Medulla oblongata (tissue), 1 donor: ENCODE measurements at regions not wholly inside any gene's neighbourhood (a gene's known extent, or its start where the extent isn't known, plus 50 kb on each side); places are given as distances from the start of the nearest gene placed in this dataset.

Experiments used
- DNase-seq: peaks from one replicate; pipeline ENCODE4 v3.0.0-alpha.2; 2015; ENCODE audit errors: extremely low spot score

DNA sequence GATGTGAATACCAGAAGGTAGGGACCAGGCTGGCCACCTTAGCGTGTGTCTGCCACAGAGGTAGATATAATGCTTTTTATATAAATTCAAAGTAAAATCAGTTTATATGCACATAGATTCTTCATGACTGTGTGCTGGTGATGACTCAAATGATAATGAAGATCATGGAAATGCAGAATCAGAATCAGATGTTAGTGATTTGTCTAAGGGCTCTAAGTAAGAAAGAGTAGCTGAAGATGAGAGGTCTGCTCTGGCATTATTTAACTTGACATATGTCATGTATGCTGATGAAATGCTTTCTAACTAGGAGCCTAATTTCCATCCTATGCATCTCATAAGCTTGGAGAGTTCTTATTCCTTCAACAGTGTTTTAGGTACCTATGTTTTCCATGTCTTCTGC, 50.3 kb upstream of the DPH6 start:
- DNase-seq = no peak

DNA sequence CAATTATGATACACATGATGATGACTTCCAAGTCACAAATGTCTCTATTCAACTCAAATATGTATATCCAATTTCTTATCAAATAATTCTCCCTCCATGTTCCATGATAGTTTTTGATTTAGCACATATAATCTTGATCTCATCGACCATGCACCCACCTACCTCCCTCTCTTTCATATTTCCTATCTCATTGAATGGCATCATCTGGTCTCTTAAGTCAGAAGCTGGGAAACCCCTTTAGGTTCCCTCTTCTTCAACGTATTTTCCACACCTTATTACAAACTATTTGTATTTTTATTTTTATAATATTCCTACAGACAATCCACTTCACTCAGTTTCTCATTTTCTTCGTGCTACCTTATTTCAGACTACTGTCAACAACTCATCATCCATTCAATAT, 56.9 kb upstream of the DPH6 start:
- no peak for DNase-seq

DNA sequence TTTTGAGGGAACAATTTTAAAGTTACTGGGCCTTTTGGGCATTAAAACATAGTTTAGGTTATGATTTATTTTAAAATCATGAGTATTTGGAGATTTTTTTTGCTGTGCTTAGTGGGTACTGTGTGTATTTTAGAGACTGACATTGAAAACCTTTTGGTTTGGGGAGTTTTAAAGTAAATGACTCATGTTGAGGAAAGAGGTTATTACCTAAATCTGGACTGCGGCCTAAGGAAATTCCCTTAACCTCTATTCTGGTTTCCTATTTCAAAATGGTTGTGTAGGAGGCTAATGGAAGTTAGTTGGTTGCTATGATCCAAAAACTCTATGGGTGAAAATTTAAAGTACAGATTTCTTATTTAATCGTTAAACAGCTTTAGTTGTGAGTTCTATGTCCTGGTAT, 57.3 kb upstream of the DPH6 start:
- no peak for DNase-seq

DNA sequence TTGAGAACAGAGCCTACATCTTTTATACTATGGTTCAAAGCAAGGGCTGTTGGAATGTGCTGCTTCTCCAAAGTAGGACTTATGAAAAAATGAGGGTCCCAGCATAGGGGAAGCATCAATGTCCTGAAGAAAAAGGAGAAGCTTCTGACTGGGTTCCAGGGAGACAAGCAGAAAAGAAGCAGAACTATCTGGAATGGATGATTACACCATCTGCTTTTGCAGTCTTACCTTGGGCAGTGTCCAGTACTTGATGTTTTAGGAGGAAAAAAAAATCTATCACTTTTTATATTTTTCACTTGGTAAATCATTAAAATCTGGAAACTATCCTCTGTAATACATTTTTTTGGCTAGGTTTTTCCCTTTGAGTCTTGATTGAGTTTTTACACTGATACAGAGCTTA, 57.9 kb upstream of the DPH6 start:
- no peak for DNase-seq

DNA sequence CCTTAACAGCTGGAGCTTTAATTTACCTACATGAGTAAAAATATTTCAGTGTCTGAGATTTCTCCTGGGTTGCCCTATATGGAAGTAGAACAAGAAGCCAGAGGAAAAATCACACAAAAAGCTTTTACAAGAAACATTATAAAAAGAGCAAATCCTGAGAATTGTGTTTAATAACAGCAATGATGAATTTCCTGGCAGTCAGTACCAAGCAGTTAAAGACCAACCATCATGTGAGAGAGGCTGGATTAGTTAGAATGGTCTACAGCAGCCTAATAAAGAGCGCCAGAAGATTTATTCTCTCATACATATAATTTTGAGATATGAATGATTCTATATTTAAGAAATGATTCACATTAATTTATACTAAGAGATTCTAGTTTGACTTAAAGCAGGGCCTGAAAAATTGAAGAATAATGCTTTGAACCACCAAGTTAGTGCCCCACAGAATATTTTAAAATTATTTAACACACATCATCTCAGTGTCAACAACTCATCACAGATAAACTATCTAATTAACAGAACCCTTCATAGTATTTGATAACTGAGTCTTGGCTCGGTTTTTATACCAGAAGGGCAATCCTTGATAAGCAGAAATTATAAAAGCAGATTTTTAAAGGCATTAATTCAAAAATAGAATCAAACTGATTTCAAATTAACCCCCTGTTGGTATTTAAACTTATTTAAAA, 59.9 kb upstream of the DPH6 start:
- no peak for DNase-seq

DNA sequence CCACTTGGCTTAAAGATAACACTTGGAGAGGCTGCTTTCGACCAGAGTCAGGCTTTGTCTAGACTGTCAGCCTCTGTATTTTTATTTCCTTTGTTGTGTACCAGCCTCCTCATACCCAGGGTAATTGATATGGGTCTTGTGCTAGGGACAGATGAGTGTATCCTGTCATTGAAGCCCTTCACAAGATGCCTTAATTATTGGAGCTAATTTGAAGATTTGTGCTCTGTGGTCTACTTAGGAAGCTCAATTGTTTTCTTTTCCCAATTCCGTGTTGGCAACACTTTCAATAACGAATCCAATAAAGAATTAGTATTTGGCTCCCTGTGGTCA, 60.5 kb upstream of the DPH6 start:
- DNase-seq = no peak

DNA sequence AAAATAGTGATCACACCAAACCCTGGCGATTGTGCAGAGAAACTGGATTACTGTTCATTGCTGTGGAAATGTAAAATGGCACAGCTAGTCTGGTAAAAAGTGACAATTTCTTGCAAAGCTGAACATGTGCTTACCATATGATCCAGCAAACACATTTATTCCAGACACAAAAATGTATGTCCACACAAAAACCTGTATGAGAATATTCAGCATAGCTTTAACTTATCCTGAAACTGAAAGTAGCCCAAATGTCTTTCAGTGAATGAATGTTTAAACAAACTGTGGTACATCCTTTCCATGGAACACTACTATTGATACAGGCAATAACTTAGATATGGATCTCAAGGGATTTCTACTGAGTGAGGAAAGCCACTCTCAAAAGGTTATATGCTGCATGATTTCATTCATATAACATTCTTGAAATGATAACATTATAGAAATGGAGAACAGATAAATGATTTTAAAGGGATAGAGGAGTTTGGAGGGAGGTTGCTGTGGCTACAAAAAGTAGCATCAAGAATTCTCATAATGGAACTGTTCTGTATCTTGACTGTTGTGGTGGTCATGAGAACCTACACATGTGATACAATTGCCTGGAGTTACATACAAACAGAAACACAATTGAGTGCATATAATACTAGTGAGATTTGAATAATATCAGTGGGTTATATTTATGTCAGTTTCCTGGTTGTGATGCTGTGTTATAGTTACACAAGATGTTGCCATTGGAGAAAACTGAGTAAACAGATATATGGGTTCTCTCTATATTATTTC, 70.7 kb upstream of the DPH6 start:
- no peak for DNase-seq

DNA sequence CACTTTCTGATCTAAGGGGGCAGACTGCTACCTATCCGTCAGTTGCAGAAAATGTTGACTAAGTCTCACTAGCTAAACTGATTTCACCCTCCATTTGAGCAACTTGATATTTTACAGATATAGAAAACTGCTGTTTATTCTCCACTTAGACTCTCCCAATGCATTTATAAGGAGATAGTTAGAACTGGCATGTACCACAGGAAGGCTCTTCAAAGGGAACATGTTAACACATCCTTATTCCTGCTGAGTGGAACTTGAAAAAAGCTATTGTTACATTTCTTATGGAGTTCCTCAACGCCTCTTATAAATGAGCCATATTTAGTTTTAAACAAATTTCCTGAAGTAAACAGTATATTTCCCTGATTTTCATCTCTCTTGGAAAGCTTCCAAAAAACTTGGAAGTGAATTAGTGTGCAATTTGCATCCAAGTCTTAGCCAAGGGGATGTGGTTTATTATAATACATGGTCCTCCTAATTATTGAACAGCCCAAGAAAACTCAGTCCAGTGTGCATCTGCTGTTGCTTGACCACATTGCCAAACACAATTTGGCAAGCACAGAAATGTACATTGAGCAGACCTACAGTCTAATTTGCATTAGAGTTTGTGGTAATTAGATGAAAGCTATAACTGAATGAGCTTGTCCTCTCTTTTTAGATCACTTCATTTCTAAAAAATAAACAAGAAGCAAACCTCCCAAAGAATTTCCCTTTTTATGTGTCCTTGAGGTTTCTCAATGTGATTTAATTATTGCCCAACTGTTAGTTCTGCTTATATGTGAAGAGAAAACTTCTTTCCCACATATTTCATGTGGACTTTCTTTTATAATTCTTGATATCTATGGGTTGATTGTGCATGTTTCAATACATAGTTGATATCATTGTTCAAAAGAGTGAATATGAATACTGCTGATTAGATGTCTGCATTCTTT, 72.6 kb upstream of the DPH6 start:
- DNase-seq = no peak

DNA sequence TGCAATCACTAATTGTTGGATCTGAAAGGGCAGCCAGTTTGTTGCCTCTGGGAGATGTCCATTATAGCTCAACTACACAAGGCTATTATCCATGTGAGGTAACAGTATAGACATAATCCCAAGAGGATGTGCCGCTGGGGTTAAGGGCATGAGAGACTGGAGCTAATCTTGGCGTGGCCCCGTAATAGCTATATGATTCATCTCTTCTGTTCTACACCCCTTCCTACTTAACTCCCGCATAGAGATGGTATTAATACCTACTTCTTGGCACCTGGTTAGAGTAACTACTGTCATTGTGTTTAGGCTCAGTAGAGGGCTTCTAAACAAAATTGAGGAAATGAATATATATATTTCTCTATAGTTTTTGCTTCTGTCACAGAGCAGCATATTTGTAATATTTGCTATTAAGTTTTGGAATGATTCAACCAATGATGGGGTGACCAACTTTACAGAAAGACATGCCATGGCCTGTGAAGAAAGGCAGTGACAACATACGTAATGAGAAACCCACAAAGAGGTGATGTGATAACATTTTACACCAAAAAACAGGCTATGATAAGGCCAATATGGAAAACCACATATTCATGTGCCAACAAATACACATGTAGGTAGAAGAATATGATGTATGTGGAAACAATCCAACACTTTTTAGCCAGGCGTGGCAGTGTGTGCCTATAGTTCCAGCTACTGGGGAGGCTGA, 76.8 kb upstream of the DPH6 start:
- DNase-seq = no peak

DNA sequence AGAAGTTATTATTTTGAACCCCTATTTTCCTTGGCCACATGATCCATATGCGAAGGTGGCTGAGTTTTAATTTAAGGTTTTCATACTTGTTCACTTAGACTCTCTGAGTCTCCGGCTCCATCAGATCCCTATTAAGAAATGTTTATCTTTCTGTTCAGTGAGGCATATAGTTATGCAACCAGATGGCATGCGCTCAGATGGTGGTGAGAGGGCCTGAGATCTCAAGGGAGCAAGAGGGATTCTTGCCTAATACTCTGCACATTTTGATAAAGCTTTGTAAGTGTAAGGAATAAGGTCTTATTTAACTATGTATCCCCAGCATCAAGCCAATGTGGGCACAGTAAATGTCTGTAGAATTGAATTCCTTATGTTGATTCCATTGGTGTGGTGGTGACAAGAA, 78.9 kb upstream of the DPH6 start:
- no peak for DNase-seq

DNA sequence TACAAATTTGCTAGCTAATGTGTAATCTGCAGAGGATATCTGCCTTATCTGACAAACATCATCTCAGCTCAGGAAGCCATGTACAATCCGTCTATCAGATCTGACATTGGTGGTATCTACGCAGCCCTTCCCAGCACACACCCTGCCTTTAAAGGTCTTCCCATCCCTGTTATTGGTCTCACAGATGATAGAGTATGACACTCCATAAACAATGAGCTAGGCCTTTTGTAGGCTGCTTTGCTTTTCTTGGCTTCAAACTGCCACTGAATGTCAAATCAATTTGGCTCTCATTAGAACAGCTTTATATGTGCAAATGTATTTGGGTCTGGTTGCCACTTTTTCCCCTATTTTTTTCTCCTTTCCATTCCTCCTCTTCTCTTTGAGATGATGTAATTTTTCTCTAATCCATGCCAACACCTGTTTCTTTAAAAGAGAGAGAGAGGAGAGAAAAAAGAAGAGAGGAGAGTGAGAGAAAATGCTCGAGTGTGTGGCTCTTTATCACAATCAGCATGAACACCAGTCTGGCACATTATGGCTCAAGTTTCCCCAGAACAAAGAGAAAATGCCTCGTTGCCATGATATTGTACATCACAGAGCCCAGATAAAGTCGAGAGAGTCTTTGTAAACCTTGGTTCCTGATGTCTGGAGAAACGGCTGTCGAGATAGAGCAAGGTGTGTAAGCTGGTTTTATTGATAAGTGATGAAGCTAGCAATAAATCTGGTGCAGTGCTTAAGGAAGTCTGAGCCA, 80.8 kb upstream of the DPH6 start:
- no peak for DNase-seq

DNA sequence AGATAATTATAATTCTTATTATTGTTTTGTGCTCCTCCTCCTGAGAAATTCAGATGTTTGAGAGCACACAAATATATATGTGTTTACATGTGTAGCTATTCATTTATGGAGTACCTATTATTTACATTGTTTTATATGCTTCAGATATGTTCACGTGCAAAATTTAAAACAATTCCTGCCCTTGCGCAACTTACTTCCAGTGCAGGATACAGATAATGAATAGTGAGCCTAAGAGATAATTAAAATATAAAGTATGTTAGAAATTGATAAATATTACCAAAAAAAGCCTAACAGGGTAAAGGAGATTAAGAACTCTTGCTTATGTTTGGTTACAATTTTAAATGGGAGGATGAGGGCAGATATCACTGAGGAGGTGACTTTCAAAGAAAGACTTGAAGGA, 81.7 kb upstream of the DPH6 start:
- no peak for DNase-seq

DNA sequence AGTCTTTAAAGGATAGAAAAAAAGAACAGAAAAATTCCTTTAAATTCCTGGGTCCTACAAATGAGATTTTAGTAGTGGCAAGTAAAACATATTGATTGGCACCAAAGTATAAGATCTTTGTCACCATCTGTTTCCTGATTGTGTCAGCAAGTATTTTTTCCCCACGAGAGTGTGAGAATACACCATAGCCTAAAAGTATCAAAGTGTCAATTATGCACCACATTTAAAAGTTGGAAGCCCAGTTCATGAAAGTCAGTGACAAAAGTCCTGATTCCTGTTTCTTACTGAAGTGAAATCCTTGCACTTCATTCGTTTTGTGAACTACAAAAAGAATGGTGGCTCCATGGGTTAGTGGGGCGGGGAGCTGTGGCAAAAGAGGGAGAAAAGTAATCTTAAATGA, 83.8 kb upstream of the DPH6 start:
- DNase-seq = no peak

DNA sequence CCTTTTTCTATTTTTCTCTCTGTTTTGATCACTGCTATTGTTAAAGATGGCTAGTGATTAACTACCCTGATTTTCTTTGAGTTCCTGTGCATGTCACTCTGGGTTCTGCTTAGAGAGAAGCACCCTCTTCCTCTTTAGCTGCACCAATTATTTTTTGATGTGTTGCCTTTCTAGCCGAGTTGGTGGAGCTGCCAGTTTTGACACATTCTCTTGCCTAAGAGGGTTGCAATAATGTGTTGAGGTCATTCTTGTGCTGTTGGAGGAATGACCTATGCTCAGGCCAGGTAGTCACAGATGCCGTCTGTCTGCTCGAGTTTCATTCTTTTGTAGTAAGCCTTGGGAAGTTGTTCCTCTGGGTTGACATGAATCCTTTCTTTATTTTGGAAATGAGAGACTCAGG, 84.6 kb upstream of the DPH6 start:
- no peak for DNase-seq

DNA sequence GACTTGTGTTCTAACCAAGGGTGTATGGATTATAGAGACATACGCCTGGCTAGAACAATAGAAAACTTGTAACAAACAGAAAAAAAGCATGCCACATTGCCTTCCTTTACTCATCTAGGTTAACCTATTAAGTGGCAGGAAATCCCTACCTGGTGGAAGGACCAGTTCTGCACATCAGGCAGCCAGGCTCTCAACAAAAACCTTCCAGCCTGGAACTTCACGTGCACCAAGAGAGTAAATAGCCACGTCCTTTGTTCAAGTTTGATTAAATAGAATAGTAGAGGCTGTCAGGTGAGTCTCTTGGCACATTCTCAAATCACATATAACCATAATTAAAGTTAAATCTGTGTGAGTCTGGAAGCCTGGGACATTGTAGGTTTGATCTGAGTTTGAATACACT, 85.0 kb upstream of the DPH6 start:
- no peak for DNase-seq

DNA sequence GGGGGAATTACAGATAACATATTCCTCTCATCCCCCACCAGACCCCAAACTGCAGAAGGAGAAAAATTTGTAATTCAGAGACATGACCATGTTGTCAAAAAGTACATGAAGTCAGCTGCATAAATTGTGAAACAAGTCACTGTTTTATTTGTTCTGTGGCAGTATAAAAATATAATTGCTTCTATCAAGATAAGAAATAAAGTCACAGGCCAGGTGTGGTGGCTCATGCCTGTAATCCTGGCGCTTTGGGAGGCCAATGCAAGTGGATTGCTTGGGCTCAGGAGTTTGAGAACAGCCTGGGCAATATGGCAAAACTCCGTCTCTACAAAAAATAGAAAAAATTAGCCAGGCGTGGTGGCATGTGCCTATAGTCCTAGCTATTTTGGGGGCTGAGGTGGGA, 87.7 kb upstream of the DPH6 start:
- DNase-seq = no peak

DNA sequence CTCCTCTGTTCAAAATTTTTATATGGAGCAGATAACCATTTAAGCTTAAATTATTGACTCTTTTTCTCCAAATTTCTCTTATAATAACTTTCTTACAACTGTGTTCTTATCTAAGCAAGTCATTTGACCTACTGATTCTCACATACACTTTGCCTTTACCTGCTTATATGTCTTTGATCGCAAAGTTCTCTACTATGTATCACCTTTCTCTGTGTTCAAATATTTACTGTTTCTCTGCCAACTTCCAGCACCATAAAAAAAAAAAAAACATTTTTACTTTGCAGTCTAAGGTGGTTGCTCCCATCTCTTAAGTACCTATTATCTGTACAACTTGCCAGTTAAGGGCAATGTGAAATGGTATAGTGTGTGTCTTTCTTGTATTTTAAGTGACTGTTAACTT, 100.8 kb upstream of the DPH6 start:
- DNase-seq = no peak

DNA sequence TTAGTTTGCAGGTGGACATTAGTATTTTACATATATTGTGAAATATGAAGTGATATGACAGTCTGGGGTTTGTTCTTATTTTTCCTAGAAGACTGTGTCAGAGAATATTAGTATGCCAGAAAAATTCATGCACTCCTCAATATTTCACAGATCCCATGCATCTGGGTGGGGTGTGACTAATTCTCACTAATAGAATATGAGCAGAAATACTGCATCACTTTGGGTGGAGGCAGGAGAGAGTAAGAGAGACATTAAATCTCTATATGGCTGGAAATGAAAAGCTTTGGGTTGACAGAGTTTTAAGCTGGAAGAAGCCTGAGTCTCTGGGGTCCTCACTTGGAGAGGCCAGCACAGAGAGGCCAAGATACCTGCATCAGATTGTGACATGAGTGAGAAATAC, 101.3 kb upstream of the DPH6 start:
- no peak for DNase-seq

DNA sequence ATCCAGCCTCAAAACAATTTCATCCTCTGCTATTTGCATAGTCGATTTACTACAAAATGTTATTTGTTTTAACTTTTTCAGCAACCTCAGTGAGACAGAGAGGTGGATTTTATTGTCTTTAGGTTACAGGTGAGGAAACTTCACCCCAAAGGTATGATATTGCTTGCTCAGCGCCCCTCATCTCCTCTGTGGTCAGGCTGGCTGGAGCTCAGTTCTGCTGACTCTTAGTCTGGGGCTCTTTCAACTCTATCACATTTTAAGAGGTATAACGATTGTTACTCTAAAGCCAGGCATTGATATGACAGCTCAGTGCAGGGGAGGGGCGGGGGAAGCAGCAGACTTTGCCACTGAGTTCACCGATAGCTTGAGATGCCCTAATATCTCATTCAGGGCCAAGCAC, 103.0 kb upstream of the DPH6 start:
- no peak for DNase-seq

DNA sequence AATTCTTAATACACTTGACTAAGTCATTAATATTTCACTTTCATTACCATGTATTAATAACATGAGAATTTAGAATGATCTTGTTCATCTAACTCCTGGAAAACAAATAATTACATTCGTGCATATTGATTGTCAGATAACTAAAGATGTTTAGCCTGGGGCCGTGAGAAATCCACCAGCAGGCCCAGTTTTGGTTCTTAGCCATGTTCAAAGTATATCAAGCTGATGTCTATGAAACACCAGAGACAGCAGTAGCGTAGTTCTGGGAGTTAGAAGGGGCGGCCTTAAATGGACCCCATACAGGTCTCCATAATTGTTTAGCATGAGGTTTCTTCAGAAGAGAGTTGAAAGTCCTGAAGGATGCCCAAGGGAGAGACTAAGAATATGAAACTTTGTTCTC, 103.6 kb upstream of the DPH6 start:
- DNase-seq = no peak

DNA sequence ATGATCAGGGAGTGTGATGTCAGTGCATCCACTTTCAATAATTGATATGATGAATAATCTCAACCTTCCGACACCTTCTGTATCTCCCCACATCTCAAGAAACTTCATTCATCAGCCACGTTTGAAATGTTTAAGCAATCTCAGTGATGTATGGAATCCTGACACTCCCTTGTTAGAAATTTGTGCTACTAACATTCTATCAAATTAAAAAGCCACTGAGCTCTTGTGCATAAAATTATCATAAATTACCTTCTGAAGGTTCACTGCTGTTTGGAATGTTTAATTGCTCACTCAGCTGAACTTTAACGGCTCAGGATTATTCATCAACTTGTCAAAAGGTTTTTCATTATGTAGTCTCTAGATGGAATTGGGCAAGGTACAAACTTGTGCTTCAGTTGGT, 108.4 kb upstream of the DPH6 start:
- no peak for DNase-seq
